CD14-positive monocyte (primary cell): ENCODE measurements at regions not wholly inside any gene's neighbourhood (a gene's known extent, or its start where the extent isn't known, plus 50 kb on each side); places are given as distances from the start of the nearest gene placed in this dataset.
A peak's percentile ranks its signal among the peaks of the same experiment; 100 is the strongest.

Experiments used
- DNase-seq, 3 donors: peaks; one replicate each; pipeline ENCODE4 v3.0.0-alpha.2; 2011 to 2022
- H2AFZ ChIP-seq: 2 replicates; pipeline ENCODE4 v1.6.0; 2012; ENCODE audit warnings: mild to moderate bottlenecking, low read depth, low read length, inconsistent platforms; ENCODE audit not compliant: insufficient read depth, poor library complexity, severe bottlenecking
- H3K27ac ChIP-seq, 2 donors: 1 replicate in 1 of 2; 2 replicates in 1 of 2; pipeline ENCODE4 v1.5.1; 2012 to 2013; ENCODE audit warnings: low read length in 2 of 2, control low read depth in 1 of 2, inconsistent platforms in 1 of 2, low read depth in 1 of 2, mild to moderate bottlenecking in 1 of 2
- H3K27me3 ChIP-seq, 2 donors: one replicate each; pipeline versions ENCODE4 v1.6.0 to v1.6.1; 2011 to 2013; ENCODE audit warnings: low read length in 2 of 2; ENCODE audit not compliant: control insufficient read depth in 2 of 2, insufficient read depth in 2 of 2
- H3K36me3 ChIP-seq, 2 donors: replicated peaks in 1 of 2; 1 replicate in 1 of 2; 2 replicates in 1 of 2; pipeline versions ENCODE4 v1.5.1 to v1.6.1; 2012 to 2013; ENCODE audit warnings: low read length in 2 of 2, control low read depth in 1 of 2, inconsistent platforms in 1 of 2, mild to moderate bottlenecking in 1 of 2; ENCODE audit not compliant: insufficient read depth in 2 of 2, control insufficient read depth in 1 of 2
- H3K4me1 ChIP-seq, 2 donors: 1 replicate in 1 of 2; 2 replicates in 1 of 2; pipeline versions ENCODE4 v1.5.1 to v1.6.1; 2012 to 2013; ENCODE audit warnings: low read length in 2 of 2, control low read depth in 1 of 2, inconsistent platforms in 1 of 2, mild to moderate bottlenecking in 1 of 2, moderate library complexity in 1 of 2; ENCODE audit not compliant: insufficient read depth in 2 of 2, control insufficient read depth in 1 of 2
- H3K4me2 ChIP-seq: replicated peaks from 2 replicates; pipeline ENCODE3; 2012; ENCODE audit warnings: low read length, moderate library complexity, mild to moderate bottlenecking; ENCODE audit not compliant: poor library complexity, severe bottlenecking; ENCODE audit errors: extremely low read depth
- H3K4me3 ChIP-seq, 3 experiments: fragments of 200-600 bp in 1 of 3; sonication (generic) in 1 of 3; replicated peaks in 1 of 3; 1 replicate in 2 of 3; 2 replicates in 1 of 3; pipeline ENCODE4 v1.5.1; 2011 to 2013; ENCODE audit warnings: low read length in 3 of 3, mild to moderate bottlenecking in 3 of 3, control low read depth in 2 of 3, low read depth in 2 of 3, inconsistent platforms in 1 of 3, moderate library complexity in 1 of 3
- H3K79me2 ChIP-seq: 2 replicates; pipeline ENCODE4 v1.6.0; 2012; ENCODE audit warnings: mild to moderate bottlenecking, control low read depth, inconsistent platforms, low read length, moderate library complexity; ENCODE audit not compliant: insufficient read depth
- H3K9ac ChIP-seq: 2 replicates; pipeline ENCODE4 v1.6.0; 2017; ENCODE audit warnings: low read length, mild to moderate bottlenecking; ENCODE audit not compliant: insufficient read depth, poor library complexity, severe bottlenecking
- H3K9me3 ChIP-seq, 2 donors: replicated peaks in 1 of 2; 1 replicate in 1 of 2; 2 replicates in 1 of 2; pipeline versions ENCODE4 v1.5.1 to v1.6.1; 2012 to 2013; ENCODE audit warnings: low read length in 2 of 2, control low read depth in 1 of 2; ENCODE audit not compliant: control insufficient read depth in 1 of 2, insufficient read depth in 1 of 2
- H4K20me1 ChIP-seq: 2 replicates; pipeline ENCODE4 v1.6.0; 2012; ENCODE audit warnings: mild to moderate bottlenecking, low read length, control low read depth, moderate library complexity; ENCODE audit not compliant: insufficient read depth
- H3K27ac Mint-ChIP-seq, 7 donors: one replicate each; pipeline ENCODE4 v1.8.0; 2020; ENCODE audit warnings: mild to moderate bottlenecking in 7 of 7, mixed read lengths in 7 of 7, moderate library complexity in 6 of 7, inconsistent platforms in 2 of 7
- H3K27me3 Mint-ChIP-seq, 3 donors: one replicate each; pipeline ENCODE4 v1.8.0; 2021 to 2022; ENCODE audit warnings: low read depth in 3 of 3, mild to moderate bottlenecking in 3 of 3, mixed read lengths in 3 of 3, moderate library complexity in 3 of 3, inconsistent platforms in 1 of 3
- H3K36me3 Mint-ChIP-seq, 2 donors: one replicate each; pipeline ENCODE4 v1.8.0; 2020; ENCODE audit warnings: mixed read lengths in 2 of 2, inconsistent platforms in 1 of 2, mild to moderate bottlenecking in 1 of 2
- H3K4me1 Mint-ChIP-seq: one replicate; pipeline ENCODE4 v1.8.0; 2020; ENCODE audit warnings: mild to moderate bottlenecking, mixed read lengths
- H3K4me3 Mint-ChIP-seq, 2 donors: one replicate each; pipeline ENCODE4 v1.8.0; 2020; ENCODE audit warnings: mild to moderate bottlenecking in 2 of 2, mixed read lengths in 2 of 2, moderate library complexity in 1 of 2
- H3K9me3 Mint-ChIP-seq, 7 donors: one replicate each; pipeline ENCODE4 v1.8.0; 2020 to 2022; ENCODE audit warnings: mixed read lengths in 7 of 7, mild to moderate bottlenecking in 6 of 7, moderate library complexity in 6 of 7, inconsistent platforms in 2 of 7
- WGBS: methylation state at CpG from one replicate; pipeline ENCODE4 v1.1.5; 2013; ENCODE audit warnings: missing lambda C conversion rate; ENCODE audit not compliant: insufficient coverage; 5-methylcytosine and 5-hydroxymethylcytosine counted together
- intact Hi-C, 2 donors: fragments of 100-400 bp; cut with micrococcal nuclease; formaldehyde crosslinking; loops; one replicate each; pipeline versions ENCODE4 v1.15.0 to v1.15.1; 2023
- TF ChIP-seq, protein P1 (sequence below): fragments of 200-600 bp; IDR thresholded peaks from one replicate; pipeline ENCODE4 v1.8.0; 2022; ENCODE audit warnings: antibody characterized with exemption, mild to moderate bottlenecking

DNA sequence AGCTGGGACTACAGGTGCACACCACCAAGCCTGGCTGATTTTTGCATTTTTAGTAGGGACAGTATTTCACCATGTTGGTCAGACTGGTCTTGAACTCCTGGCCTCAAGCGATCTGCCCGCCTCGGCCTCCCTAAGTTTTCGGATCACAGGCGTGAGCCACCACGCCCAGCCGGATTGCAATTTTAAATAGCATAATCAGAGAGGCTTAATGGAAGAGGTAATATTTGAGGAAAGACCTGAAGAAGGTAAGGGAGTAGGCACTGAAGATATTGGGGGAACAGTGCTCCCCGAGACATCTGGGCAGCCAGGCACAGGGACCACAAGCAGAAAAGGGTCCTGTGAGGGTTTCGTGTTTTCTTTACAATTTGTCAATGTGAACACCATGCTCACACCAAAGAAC, 61.4 kb upstream of the USP6NL start:
- Histone ChIP-seq H3K4me2 (no peak overlapping the region), H3K9ac (no peak overlapping the region), H3K79me2 (no peaks in the 10 kb centered on the region), H3K27me3 (peaks cover 2 to 15% of the 10 kb centered on the region in 2 donors), H3K27ac (no peak overlapping the region), H4K20me1 (no peaks in the 10 kb centered on the region), H3K4me3 (no peak overlapping the region), H3K36me3 (no peaks in the 10 kb centered on the region), H2AFZ (no peak overlapping the region), H3K4me1 (peaks cover 30 to 36% of the 10 kb centered on the region in 2 donors), H3K9me3 (no peaks in the 10 kb centered on the region)
- Mint-ChIP-seq H3K4me1 (peaks cover 50% of the 10 kb centered on the region), H3K4me3 (peak overlapping the region in 1 of 2 donors; percentile 70), H3K27ac (no peak overlapping the region), H3K27me3 (peaks cover 14 to 30% (median 27%) of the 10 kb centered on the region in 3 donors), H3K9me3 (peaks cover 0 to 4% (median 1%) of the 10 kb centered on the region in 7 donors), H3K36me3 (peaks cover 0 to 1% of the 10 kb centered on the region in 2 donors)
- 100% methylated on average over 1 of the region's 9 CpGs for WGBS
- intact Hi-C loops: no loop called here
- TF ChIP-seq, protein P1, sequence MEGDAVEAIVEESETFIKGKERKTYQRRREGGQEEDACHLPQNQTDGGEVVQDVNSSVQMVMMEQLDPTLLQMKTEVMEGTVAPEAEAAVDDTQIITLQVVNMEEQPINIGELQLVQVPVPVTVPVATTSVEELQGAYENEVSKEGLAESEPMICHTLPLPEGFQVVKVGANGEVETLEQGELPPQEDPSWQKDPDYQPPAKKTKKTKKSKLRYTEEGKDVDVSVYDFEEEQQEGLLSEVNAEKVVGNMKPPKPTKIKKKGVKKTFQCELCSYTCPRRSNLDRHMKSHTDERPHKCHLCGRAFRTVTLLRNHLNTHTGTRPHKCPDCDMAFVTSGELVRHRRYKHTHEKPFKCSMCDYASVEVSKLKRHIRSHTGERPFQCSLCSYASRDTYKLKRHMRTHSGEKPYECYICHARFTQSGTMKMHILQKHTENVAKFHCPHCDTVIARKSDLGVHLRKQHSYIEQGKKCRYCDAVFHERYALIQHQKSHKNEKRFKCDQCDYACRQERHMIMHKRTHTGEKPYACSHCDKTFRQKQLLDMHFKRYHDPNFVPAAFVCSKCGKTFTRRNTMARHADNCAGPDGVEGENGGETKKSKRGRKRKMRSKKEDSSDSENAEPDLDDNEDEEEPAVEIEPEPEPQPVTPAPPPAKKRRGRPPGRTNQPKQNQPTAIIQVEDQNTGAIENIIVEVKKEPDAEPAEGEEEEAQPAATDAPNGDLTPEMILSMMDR: no peak
- no peak for DNase-seq

GRCh38 chr10:11670381-11670780, 58.9 kb upstream of the USP6NL start:
- peaks cover 5 to 21% (median 18%) of the 10 kb centered on the region in 3 donors for H3K27me3 Mint-ChIP-seq
- no peak for DNase-seq
- H3K4me3 Mint-ChIP-seq: peak overlapping the region in 1 of 2 donors; percentile 53
- H3K4me1 Mint-ChIP-seq: peaks cover 54% of the 10 kb centered on the region
- Histone ChIP-seq H3K9ac (no peak overlapping the region), H3K79me2 (no peaks in the 10 kb centered on the region), H3K36me3 (no peaks in the 10 kb centered on the region), H3K9me3 (peaks cover 0 to 3% of the 10 kb centered on the region in 2 donors), H3K4me2 (no peak overlapping the region), H3K27ac (no peak overlapping the region), H2AFZ (no peak overlapping the region), H4K20me1 (no peaks in the 10 kb centered on the region), H3K4me1 (peaks cover 37 to 48% of the 10 kb centered on the region in 2 donors), H3K27me3 (peaks cover 0 to 10% of the 10 kb centered on the region in 2 donors), H3K4me3 (no peak overlapping the region)
- H3K9me3 Mint-ChIP-seq: peaks cover 0 to 8% (median 4%) of the 10 kb centered on the region in 7 donors
- H3K36me3 Mint-ChIP-seq: peaks cover 0 to 1% of the 10 kb centered on the region in 2 donors
- H3K27ac Mint-ChIP-seq: no peak overlapping the region
- intact Hi-C loops: no loop called here
- TF ChIP-seq, protein P1: no peak
- 96% methylated on average over 9 of the region's 10 CpGs for WGBS
